A673 (cell line): ENCODE measurements at regions not wholly inside any gene's neighbourhood (a gene's known extent, or its start where the extent isn't known, plus 50 kb on each side); places are given as distances from the start of the nearest gene placed in this dataset.

Experiments
- BruUV-seq: library from RNA; stranded (reverse); fragments of 400-500 nt; replicated peaks from 2 replicates; lab custom pipeline; 2021; lab: Mats Ljungman, UMichigan
- CTCF ChIA-PET: fragments of 300-600 bp; sonication (Branson Sonifier 250); formaldehyde crosslinking; loops from one replicate; lab custom pipeline; 2022; ENCODE audit warnings: antibody characterized with exemption; lab: Charles Lee
- POLR2A ChIA-PET: fragments of 300-600 bp; sonication (Branson Sonifier 250); formaldehyde crosslinking; loops from one replicate; lab custom pipeline; 2022; ENCODE audit warnings: antibody characterized with exemption; ENCODE audit not compliant: low non-redundant PET; lab: Charles Lee
- DNase-seq: peaks from one replicate; pipeline ENCODE4 v3.0.0-alpha.2; 2015; ENCODE audit warnings: low spot score
- H3K27ac ChIP-seq: fragments of 200-600 bp; sonication (generic); 2 replicates; pipeline ENCODE4 v1.5.1; 2016; ENCODE audit warnings: mixed run types, low read depth, mild to moderate bottlenecking, mixed read lengths, antibody characterized with exemption, low read length; ENCODE audit not compliant: poor library complexity, severe bottlenecking
- H3K27me3 ChIP-seq: fragments of 200-600 bp; sonication (generic); replicated peaks from 2 replicates; pipeline ENCODE4 v1.6.1; 2017; ENCODE audit warnings: mixed run types, low read depth, mild to moderate bottlenecking, mixed read lengths, antibody characterized with exemption, low read length; ENCODE audit not compliant: insufficient read depth, poor library complexity
- H3K36me3 ChIP-seq: fragments of 200-600 bp; sonication (generic); 2 replicates; pipeline ENCODE4 v1.6.1; 2016; ENCODE audit warnings: mixed run types, mild to moderate bottlenecking, mixed read lengths, antibody characterized with exemption, low read length; ENCODE audit not compliant: insufficient read depth, poor library complexity, severe bottlenecking
- H3K4me1 ChIP-seq: fragments of 200-600 bp; sonication (generic); 2 replicates; pipeline ENCODE4 v1.6.1; 2017; ENCODE audit warnings: mixed run types, mild to moderate bottlenecking, mixed read lengths, antibody characterized with exemption, low read length; ENCODE audit not compliant: insufficient read depth, poor library complexity, severe bottlenecking
- H3K4me3 ChIP-seq: fragments of 200-600 bp; sonication (generic); 2 replicates; pipeline ENCODE4 v1.5.1; 2016; ENCODE audit warnings: low read depth, mixed run types, mild to moderate bottlenecking, mixed read lengths, low read length; ENCODE audit not compliant: poor library complexity, severe bottlenecking
- H3K9me3 ChIP-seq: fragments of 200-600 bp; sonication (generic); 2 replicates; pipeline ENCODE4 v1.6.1; 2016; ENCODE audit warnings: mixed run types, low read depth, mild to moderate bottlenecking, mixed read lengths, antibody characterized with exemption, low read length; ENCODE audit not compliant: poor library complexity, severe bottlenecking
- CTCF ChIP-seq: fragments of 300-800, 200-600 bp; sonication (generic); conservative IDR thresholded peaks from 2 replicates; pipeline ENCODE4 v1.5.1; 2017; ENCODE audit warnings: low read depth, mild to moderate bottlenecking, antibody characterized with exemption, low read length, moderate library complexity, mixed read lengths
- EZH2 ChIP-seq: fragments of 200-600 bp; sonication (generic); IDR thresholded peaks from 2 replicates; pipeline ENCODE4 v1.6.1; 2017; ENCODE audit warnings: borderline replicate concordance, low read depth, mild to moderate bottlenecking, mixed read lengths, antibody characterized with exemption, low read length; ENCODE audit not compliant: poor library complexity, severe bottlenecking
- intact Hi-C: fragments of 100-400 bp; cut with micrococcal nuclease; formaldehyde crosslinking; loops from one replicate; pipeline ENCODE4 v1.10.0; 2022; ENCODE audit not compliant: unreplicated experiment

GRCh38 chr2:157184161-157184895, 73.2 kb upstream of the GALNT5 start:
- H3K9me3 ChIP-seq: no peaks in the 10 kb centered on the region
- H3K4me3 ChIP-seq: no peak overlapping the region
- H3K27ac ChIP-seq: no peak overlapping the region
- CTCF ChIA-PET: interaction anchor here (0.6 to 0.7 kb wide), 9 partner anchors 9 to 1807 kb away, joined by 3 to 13 read pairs (median 8); no protein-coding TSS in a partner anchor
- no peak for DNase-seq
- H3K4me1 ChIP-seq: peaks cover 29% of the 10 kb centered on the region
- no TSS peak for BruUV-seq
- POLR2A ChIA-PET: interaction anchor here (0.6 kb wide), 1 partner anchor 10 kb away, joined by 7 read pairs; no protein-coding TSS in a partner anchor
- no peaks in the 10 kb centered on the region for H3K36me3 ChIP-seq
- intact Hi-C loops: loop anchor here (5.0 to 10.0 kb wide), 3 partner anchors 127 to 750 kb away; partner anchors contain the start of gene GPD2
- TF ChIP-seq EZH2 (no peak), CTCF (no peak)
- no peaks in the 10 kb centered on the region for H3K27me3 ChIP-seq

DNA sequence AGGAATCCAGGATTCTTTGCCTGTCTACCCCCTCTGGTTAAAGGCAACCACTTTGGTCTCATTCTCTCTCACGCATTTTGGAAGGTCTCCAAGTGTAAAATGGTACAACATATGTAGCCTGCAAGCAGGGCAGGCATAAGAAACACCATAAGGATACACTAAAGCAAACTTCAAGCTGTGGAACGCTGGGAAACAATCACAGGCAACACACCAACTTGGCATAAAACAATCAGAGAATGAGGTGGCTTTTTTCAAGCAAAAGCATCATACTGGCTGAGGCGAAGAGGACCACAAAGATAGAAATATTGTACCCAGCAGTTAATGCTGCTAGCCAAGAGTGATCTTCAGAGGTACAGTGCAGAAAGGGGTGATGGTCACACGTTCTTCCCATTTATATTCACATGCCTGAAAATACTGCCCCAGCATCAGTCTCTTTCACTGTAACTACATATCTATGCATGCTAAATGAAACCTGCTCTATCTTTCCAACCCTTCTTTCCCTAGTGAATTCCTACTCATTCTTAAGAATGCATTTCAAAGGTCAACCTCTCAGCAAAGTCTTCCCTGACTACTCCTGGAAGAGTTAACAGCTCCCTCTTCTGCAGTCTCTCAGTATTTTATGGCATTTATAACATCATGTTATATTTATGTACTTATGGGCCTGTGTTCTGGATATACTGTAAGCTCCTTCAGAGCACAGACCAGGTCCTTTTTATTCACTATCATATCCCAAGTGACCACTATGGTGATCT, 71.9 kb upstream of the GALNT5 start:
- ChIA-PET CTCF (no interaction called here), POLR2A (no interaction called here)
- H3K9me3 ChIP-seq: no peaks in the 10 kb centered on the region
- no peak for DNase-seq
- TF ChIP-seq EZH2 (no peak), CTCF (no peak)
- BruUV-seq: no TSS peak
- H3K36me3 ChIP-seq: no peaks in the 10 kb centered on the region
- H3K27ac ChIP-seq: no peak overlapping the region
- intact Hi-C loops: loop anchor here (10.0 kb wide), 1 partner anchor 751 kb away; the partner anchor contains the start of gene GPD2
- H3K4me1 ChIP-seq: peaks cover 26% of the 10 kb centered on the region
- no peak overlapping the region for H3K4me3 ChIP-seq
- no peaks in the 10 kb centered on the region for H3K27me3 ChIP-seq

- Histone ChIP-seq H3K36me3 (no peaks in the 10 kb centered on the region), H3K27me3 (no peaks in the 10 kb centered on the region), H3K4me3 (no peak overlapping the region), H3K9me3 (no peaks in the 10 kb centered on the region), H3K4me1 (no peaks in the 10 kb centered on the region), H3K27ac (no peak overlapping the region)
- intact Hi-C loops: loop anchor here (5.0 kb wide), 3 partner anchors 298 to 848 kb away; no protein-coding TSS in a partner anchor
- TF ChIP-seq CTCF (no peak), EZH2 (no peak)
- POLR2A ChIA-PET: no interaction called here
- DNase-seq: no peak
- CTCF ChIA-PET: no interaction called here
- no TSS peak for BruUV-seq
These were observed 67.4 kb upstream of the GALNT5 start for GRCh38 chr2:157190151-157190550.
